HUES64 (cell line): ENCODE measurements at regions not wholly inside any gene's neighbourhood (a gene's known extent, or its start where the extent isn't known, plus 50 kb on each side); places are given as distances from the start of the nearest gene placed in this dataset.
"Not testable (repeated sequence)": the region's sequence is repeated elsewhere in the genome, so short reads cannot be mapped to it uniquely, and the experiment has no call there.

Experiments used
- H3K27ac ChIP-seq: 2 replicates; pipeline ENCODE4 v1.7.0; 2013; ENCODE audit warnings: low read depth, low read length, inconsistent platforms
- H3K27me3 ChIP-seq: 2 replicates; pipeline ENCODE4 v1.6.1; 2013; ENCODE audit warnings: mild to moderate bottlenecking, low read length; ENCODE audit not compliant: insufficient read depth
- H3K36me3 ChIP-seq: 2 replicates; pipeline ENCODE4 v1.6.1; 2013; ENCODE audit warnings: mild to moderate bottlenecking, low read length; ENCODE audit not compliant: insufficient read depth
- H3K4me1 ChIP-seq: 2 replicates; pipeline ENCODE4 v1.6.1; 2013; ENCODE audit warnings: mild to moderate bottlenecking, low read length, moderate library complexity; ENCODE audit not compliant: insufficient read depth
- H3K4me3 ChIP-seq: 2 replicates; pipeline ENCODE4 v1.5.1; 2013; ENCODE audit warnings: mild to moderate bottlenecking, low read length, moderate library complexity
- H3K9ac ChIP-seq: 2 replicates; pipeline ENCODE4 v1.6.1; 2013; ENCODE audit warnings: mild to moderate bottlenecking, low read depth, low read length
- H3K9me3 ChIP-seq: 2 replicates; pipeline ENCODE4 v1.6.1; 2013; ENCODE audit warnings: low read depth, low read length; ENCODE audit not compliant: insufficient read depth
- WGBS: fragments of 150-250, 120-280 bp; methylation state at CpG from one replicate; pipeline ENCODE4 v1.1.7; 2013; ENCODE audit warnings: missing lambda C conversion rate; 5-methylcytosine and 5-hydroxymethylcytosine counted together

DNA sequence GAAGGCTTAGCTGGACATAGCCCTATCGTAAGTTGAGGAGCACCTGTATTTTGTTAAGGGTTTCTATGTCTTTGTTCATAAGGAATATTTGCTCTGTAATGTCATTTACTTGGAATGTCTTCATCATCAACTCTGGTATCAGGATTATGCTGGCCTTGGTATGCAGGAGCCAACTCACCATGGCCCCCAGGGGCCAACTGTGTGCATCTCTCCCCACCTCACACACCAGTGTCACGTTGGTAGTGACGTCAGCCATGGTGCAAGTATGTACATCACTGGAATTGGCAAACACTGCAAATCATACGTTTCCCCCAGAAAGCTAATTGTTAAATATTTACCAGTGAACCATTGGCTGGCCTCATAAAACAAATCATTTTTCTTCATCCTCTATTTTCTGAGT is 70.8 kb downstream of the YTHDF1 start:
- H3K27me3 ChIP-seq: no peaks in the 10 kb centered on the region
- H3K9me3 ChIP-seq: peaks cover 24% of the 10 kb centered on the region
- no peak overlapping the region for H3K9ac ChIP-seq
- no peaks in the 10 kb centered on the region for H3K36me3 ChIP-seq
- no peaks in the 10 kb centered on the region for H3K4me1 ChIP-seq
- H3K4me3 ChIP-seq: no peak overlapping the region
- no peak overlapping the region for H3K27ac ChIP-seq
- 93% methylated on average over 4 of the region's 4 CpGs for WGBS

DNA sequence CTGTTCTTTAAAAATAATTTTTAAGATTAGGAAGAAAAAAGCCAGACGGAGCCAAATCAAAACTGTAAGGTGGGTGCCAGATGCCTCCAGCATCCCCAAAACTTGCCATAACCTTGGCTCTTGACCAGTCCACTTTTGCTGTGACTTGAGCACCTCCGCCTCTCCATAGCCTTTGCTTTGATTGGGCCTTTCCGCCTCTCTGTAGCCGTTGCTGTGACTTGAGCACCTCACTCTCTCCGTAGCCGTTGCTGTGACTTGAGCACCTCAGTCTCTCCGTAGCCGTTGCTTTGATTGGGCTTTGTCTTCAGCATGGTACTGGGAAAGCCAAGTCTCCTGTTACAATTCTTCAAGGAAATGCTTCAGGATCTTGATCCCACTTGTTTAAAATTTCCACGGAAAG is 73.0 kb downstream of the YTHDF1 start:
- WGBS: 82% methylated on average over 9 of the region's 9 CpGs

GRCh38 chr20:63141531-63141930 is 74.4 kb downstream of the YTHDF1 start:
- Histone ChIP-seq H3K4me1 (no peaks in the 10 kb centered on the region), H3K27ac (no peak overlapping the region), H3K9me3 (peaks cover 5% of the 10 kb centered on the region; the same call in 1 of the 2 replicates), H3K36me3 (no peaks in the 10 kb centered on the region), H3K4me3 (no peak overlapping the region), H3K27me3 (no peaks in the 10 kb centered on the region), H3K9ac (no peak overlapping the region)
- 94% methylated on average over 12 of the region's 12 CpGs for WGBS

More for the DNA sequence above, 73.0 kb downstream of the YTHDF1 start:
- H3K4me3 ChIP-seq: no peak overlapping the region
- no peaks in the 10 kb centered on the region for H3K27me3 ChIP-seq
- no peaks in the 10 kb centered on the region for H3K36me3 ChIP-seq
- peaks cover 18% of the 10 kb centered on the region for H3K9me3 ChIP-seq
- H3K27ac ChIP-seq: no peak overlapping the region
- H3K9ac ChIP-seq: no peak overlapping the region
- no peaks in the 10 kb centered on the region for H3K4me1 ChIP-seq

DNA sequence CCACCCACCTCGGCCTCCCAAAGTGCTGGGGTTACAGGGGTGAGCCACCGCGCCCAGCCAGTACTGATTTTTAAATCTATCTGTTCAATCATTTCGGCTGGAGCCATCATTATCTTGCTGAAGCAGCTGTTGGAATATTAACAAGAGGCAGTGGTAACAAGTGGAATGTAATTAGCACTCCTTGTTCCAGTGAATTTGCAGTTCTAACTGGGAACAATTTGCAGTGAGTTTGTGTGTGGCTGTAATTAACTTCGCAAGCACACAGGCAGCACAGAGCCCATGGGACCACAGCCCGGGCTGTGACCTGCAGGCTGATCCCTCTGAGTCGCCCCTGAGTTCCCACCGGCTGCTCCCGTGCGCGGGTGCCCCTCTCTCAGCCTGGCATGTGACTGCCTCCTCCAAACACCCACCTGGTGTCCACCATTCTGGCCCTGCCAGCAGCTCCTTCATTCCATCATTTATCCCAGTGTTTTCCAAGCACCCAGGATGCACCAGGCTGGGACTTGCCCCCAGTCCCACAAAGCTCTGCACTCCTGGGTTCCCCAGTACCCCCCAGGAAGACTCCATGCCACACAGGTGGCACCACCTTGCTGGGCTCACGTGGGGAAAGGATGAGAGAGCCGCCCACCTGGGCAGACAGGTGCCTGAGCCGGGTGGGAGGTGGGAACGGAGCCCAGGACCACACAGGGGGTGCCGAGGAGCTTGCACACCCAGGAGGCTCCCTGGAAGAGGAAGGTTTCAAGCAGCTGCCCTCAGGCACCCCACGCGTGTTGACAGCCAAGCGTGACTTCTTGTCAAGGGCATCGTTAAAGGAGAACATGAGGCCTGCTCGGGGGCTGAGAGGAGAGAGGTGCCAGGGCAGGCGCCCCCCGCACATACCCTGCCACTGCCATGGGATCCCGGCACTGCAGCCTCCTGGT is 75.2 kb downstream of the YTHDF1 start:
- Histone ChIP-seq H3K4me3 (no peak overlapping the region), H3K27ac (no peak overlapping the region), H3K9me3 (peaks cover 5% of the 10 kb centered on the region; the same call in 1 of the 2 replicates), H3K9ac (no peak overlapping the region), H3K4me1 (no peaks in the 10 kb centered on the region), H3K27me3 (no peaks in the 10 kb centered on the region), H3K36me3 (no peaks in the 10 kb centered on the region)
- WGBS: 94% methylated on average over 24 of the region's 24 CpGs

DNA sequence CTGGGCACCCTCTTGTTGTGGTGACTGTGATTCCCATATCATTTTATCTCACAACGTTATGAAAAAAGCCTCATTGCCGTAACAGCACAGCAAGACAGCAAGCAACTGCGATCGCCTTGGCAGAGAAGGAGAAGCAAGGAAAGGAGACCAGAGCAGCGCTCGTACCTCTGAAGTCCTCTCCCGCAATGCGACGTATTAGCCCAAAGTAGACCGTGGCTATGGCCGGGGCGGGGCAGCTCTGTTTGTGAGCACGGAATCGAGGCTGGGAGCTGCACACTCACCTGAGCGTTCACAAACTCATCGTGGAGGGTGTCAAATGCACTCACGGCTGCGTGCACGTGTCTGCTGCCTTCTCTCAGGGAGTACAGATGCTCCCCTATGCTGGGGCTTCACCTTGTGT is 76.1 kb downstream of the YTHDF1 start:
- WGBS: 87% methylated on average over 19 of the region's 19 CpGs
- H3K27ac ChIP-seq: no peak overlapping the region
- H3K36me3 ChIP-seq: no peaks in the 10 kb centered on the region
- peaks cover 5% of the 10 kb centered on the region; the same call in 1 of the 2 replicates for H3K9me3 ChIP-seq
- no peaks in the 10 kb centered on the region for H3K4me1 ChIP-seq
- H3K4me3 ChIP-seq: no peak overlapping the region
- H3K27me3 ChIP-seq: no peaks in the 10 kb centered on the region
- H3K9ac ChIP-seq: no peak overlapping the region

DNA sequence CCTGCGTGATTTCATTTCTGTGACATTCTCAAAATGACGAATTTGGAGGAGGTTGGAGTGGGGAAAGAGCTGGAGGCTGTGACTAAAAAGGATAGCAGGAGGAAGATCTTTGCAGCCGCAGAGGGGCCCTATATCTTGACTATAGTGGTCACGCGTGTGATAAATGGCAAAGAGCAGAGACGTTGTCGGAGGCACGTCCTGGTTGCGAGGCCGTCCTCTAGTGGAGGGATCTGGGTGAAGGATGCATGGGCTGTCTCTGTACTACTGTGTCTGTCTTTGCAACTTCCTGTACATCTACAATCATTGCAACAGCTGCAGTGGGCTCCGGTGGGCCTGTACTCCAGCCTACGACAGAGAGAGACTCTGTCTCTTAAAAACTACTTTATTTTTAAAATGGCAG is 76.6 kb downstream of the YTHDF1 start:
- Histone ChIP-seq H3K4me1 (no peaks in the 10 kb centered on the region), H3K27me3 (no peaks in the 10 kb centered on the region), H3K9me3 (peaks cover 5% of the 10 kb centered on the region; the same call in 1 of the 2 replicates), H3K27ac (no peak overlapping the region), H3K9ac (no peak overlapping the region), H3K36me3 (no peaks in the 10 kb centered on the region), H3K4me3 (no peak overlapping the region)
- WGBS: 85% methylated on average over 12 of the region's 12 CpGs

DNA sequence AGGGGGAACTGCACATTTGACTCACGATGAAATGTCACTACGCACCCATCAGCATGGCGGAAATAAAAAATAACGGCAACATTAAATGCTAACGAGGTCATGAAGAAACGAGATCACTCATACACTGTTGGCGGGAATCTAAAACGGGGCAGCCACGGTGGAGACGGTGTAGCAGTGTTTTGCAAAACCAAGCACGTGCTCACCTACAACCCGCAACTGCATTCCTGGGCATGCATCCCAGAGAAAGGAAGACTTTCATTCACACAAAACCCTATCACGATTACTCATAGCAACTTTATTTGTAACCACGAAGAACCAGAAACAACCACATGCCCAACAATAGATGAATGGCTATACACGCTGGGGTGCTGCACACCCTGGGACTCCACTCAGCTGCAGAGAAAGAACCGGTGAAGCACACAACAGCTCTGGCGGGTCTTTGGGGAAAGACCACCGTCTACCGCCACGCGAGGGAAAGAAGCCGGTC is 77.0 kb downstream of the YTHDF1 start:
- no peak overlapping the region for H3K9ac ChIP-seq
- peaks cover 5% of the 10 kb centered on the region; the same call in 1 of the 2 replicates for H3K9me3 ChIP-seq
- 91% methylated on average over 22 of the region's 22 CpGs for WGBS
- H3K27ac ChIP-seq: no peak overlapping the region
- H3K4me1 ChIP-seq: no peaks in the 10 kb centered on the region
- H3K27me3 ChIP-seq: no peaks in the 10 kb centered on the region
- H3K36me3 ChIP-seq: no peaks in the 10 kb centered on the region
- no peak overlapping the region for H3K4me3 ChIP-seq

DNA sequence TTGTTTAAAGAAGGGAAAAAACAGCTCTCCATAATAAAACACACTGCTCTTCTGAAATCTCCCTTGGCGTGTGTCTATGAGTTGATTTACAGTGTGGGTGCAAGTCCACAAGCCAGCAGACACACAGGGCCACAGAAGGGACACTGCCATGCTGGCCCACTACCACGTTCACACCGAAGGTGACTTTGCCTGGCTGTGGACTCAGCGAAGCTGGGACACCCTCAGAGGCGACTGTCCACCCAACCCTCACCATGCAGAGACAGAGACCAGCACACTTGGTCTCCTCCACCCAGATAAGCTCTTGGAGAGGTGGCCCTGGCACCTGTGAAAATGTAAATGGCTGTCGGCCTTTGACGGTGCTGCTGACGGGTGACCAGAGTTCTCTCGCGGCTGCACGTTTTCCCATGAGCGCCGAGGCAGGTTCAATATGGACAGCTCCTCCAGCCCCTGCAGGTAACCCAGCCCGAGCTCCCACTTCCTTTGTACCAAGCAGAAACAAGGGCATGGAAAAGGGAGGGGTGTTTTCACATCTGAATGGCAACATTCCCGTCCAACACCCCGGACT is 78.0 kb downstream of the YTHDF1 start:
- Histone ChIP-seq H3K27ac (no peak overlapping the region), H3K27me3 (no peaks in the 10 kb centered on the region), H3K4me3 (no peak overlapping the region), H3K36me3 (no peaks in the 10 kb centered on the region), H3K4me1 (no peaks in the 10 kb centered on the region), H3K9ac (no peak overlapping the region), H3K9me3 (peaks cover 1% of the 10 kb centered on the region; the same call in 1 of the 2 replicates)
- 88% methylated on average over 16 of the region's 16 CpGs for WGBS

DNA sequence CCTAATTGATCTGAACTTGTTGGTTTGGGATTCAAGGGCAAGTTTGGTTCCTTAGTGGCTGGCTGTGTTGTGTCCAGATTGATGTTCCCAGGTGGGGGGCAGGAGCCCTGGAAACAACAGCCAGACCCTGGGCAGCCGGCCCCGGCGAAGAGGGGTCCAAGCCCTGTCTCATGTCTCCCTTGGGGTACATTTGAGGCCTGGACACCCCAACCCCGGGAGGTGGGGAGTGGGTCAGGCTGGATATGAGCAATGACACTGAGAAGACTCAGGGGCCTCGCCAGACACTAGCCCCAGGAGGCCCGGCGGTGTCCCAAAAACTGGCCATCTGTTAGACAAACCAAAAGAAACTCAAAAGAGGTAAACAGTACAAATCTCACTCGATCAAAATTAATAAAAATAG is 79.6 kb downstream of the YTHDF1 start:
- 87% methylated on average over 7 of the region's 8 CpGs for WGBS
- H3K36me3 ChIP-seq: no peaks in the 10 kb centered on the region
- H3K27me3 ChIP-seq: no peaks in the 10 kb centered on the region
- no peak overlapping the region for H3K27ac ChIP-seq
- H3K4me1 ChIP-seq: no peaks in the 10 kb centered on the region
- H3K4me3 ChIP-seq: no peak overlapping the region
- no peak overlapping the region for H3K9ac ChIP-seq
- no peaks in the 10 kb centered on the region for H3K9me3 ChIP-seq

GRCh38 chr20:63135411-63135810 is 80.5 kb downstream of the YTHDF1 start:
- WGBS: 89% methylated on average over 14 of the region's 17 CpGs
- H3K9ac ChIP-seq: no peak overlapping the region
- H3K4me3 ChIP-seq: no peak overlapping the region
- no peaks in the 10 kb centered on the region for H3K27me3 ChIP-seq
- no peaks in the 10 kb centered on the region for H3K9me3 ChIP-seq
- 0 out of 2 replicates have a peak, but pooled peaks cover 5% of the 10 kb centered on the region for H3K4me1 ChIP-seq
- no peaks in the 10 kb centered on the region for H3K36me3 ChIP-seq
- H3K27ac ChIP-seq: no peak overlapping the region

- H3K4me1 ChIP-seq, H3K4me3 ChIP-seq: not testable (repeated sequence)
- WGBS: 91% methylated on average over 11 of the region's 29 CpGs
Measured at GRCh38 chr20:63134711-63135361, 81.1 kb downstream of the YTHDF1 start.

More at GRCh38 chr20:63134711-63135361, 81.1 kb downstream of the YTHDF1 start:
- H3K9ac ChIP-seq, H3K27ac ChIP-seq, H3K36me3 ChIP-seq, H3K9me3 ChIP-seq, H3K27me3 ChIP-seq: not testable (repeated sequence)
